Transverse colon (tissue), 4 donors: ENCODE measurements at regions not wholly inside any gene's neighbourhood (a gene's known extent, or its start where the extent isn't known, plus 50 kb on each side); places are given as distances from the start of the nearest gene placed in this dataset.

Experiments used
- CTCF ChIP-seq, 5 experiments: fragments of 200-600 bp in 3 of 5; fragments of 450-650 bp in 2 of 5; sonication (generic) in 3 of 5; IDR thresholded peaks; 1 replicate in 2 of 5; 2 replicates in 3 of 5; pipeline ENCODE4 v1.5.1; 2016 to 2017; ENCODE audit warnings: antibody characterized with exemption in 5 of 5, inconsistent platforms in 3 of 5, mild to moderate bottlenecking in 2 of 5, moderate library complexity in 1 of 5
- POLR2A ChIP-seq: fragments of 450-650 bp; IDR thresholded peaks from one replicate; pipeline ENCODE4 v1.6.1; 2016; ENCODE audit warnings: antibody characterized with exemption, mild to moderate bottlenecking, moderate library complexity
- POLR2AphosphoS5 ChIP-seq, 3 donors: sonication (generic); formaldehyde crosslinking; IDR thresholded peaks; one replicate each; pipeline ENCODE4 v1.6.1; 2016; ENCODE audit warnings: antibody characterized with exemption in 3 of 3

GRCh38 chr1:239563681-239564080 is 177.3 kb downstream of the CHRM3 start:
- no peak for TF ChIP-seq CTCF (IDR thresholded peaks at IDR 0.05)
- no peak for TF ChIP-seq POLR2A
- TF ChIP-seq POLR2AphosphoS5 (IDR thresholded peaks at IDR 0.05): no peak
